Smooth muscle cell (in vitro differentiated cells): ENCODE measurements at regions not wholly inside any gene's neighbourhood (a gene's known extent, or its start where the extent isn't known, plus 50 kb on each side); places are given as distances from the start of the nearest gene placed in this dataset.
"Not testable (repeated sequence)": the region's sequence is repeated elsewhere in the genome, so short reads cannot be mapped to it uniquely, and the experiment has no call there.

Experiments
- DNase-seq: peaks from one replicate; lab custom pipeline; 2025; ENCODE audit not compliant: unreplicated experiment; lab: John Stamatoyannopoulos, UW
- H2AFZ ChIP-seq: fragments of 200-600 bp; sonication (generic); 2 replicates; pipeline ENCODE4 v1.6.0; 2016; ENCODE audit warnings: antibody characterized with exemption, low read depth, mild to moderate bottlenecking
- H3F3A ChIP-seq: fragments of 200-600 bp; sonication (generic); 2 replicates; pipeline ENCODE4 v1.6.0; 2017; ENCODE audit warnings: antibody characterized with exemption, low read depth
- H3K27ac ChIP-seq: fragments of 200-600 bp; sonication (generic); 2 replicates; pipeline ENCODE4 v1.5.1; 2016; ENCODE audit warnings: low read depth, mild to moderate bottlenecking
- H3K27me3 ChIP-seq: fragments of 200-600 bp; sonication (generic); 2 replicates; pipeline ENCODE4 v1.6.1; 2016; ENCODE audit warnings: low read depth, mild to moderate bottlenecking
- H3K36me3 ChIP-seq: fragments of 200-600 bp; sonication (generic); 2 replicates; pipeline ENCODE4 v1.5.1; 2016; ENCODE audit warnings: low read depth
- H3K4me1 ChIP-seq: fragments of 200-600 bp; sonication (generic); 2 replicates; pipeline ENCODE4 v1.5.1; 2016; ENCODE audit warnings: low read depth
- H3K4me2 ChIP-seq: fragments of 200-600 bp; sonication (generic); 2 replicates; pipeline ENCODE4 v1.6.0; 2016; ENCODE audit warnings: mild to moderate bottlenecking
- H3K4me3 ChIP-seq: fragments of 200-600 bp; sonication (generic); 2 replicates; pipeline ENCODE4 v1.5.1; 2016; ENCODE audit warnings: mild to moderate bottlenecking
- H3K79me2 ChIP-seq: fragments of 200-600 bp; sonication (generic); 2 replicates; pipeline ENCODE4 v1.6.0; 2016; ENCODE audit warnings: low read depth, mild to moderate bottlenecking
- H3K9ac ChIP-seq: fragments of 200-600 bp; sonication (generic); 2 replicates; pipeline ENCODE4 v1.6.0; 2016; ENCODE audit warnings: low read depth
- H3K9me3 ChIP-seq: fragments of 200-600 bp; sonication (generic); replicated peaks from 2 replicates; pipeline ENCODE4 v1.5.1; 2016; ENCODE audit warnings: low read depth
- H4K20me1 ChIP-seq: fragments of 200-600 bp; sonication (generic); 2 replicates; pipeline ENCODE4 v1.6.0; 2016; ENCODE audit warnings: low read depth
- WGBS: methylation state at CpG from one replicate; pipeline ENCODE4 v1.1.7; 2016; ENCODE audit warnings: low lambda C conversion rate; 5-methylcytosine and 5-hydroxymethylcytosine counted together
- TF ChIP-seq, protein P1 (sequence below): fragments of 200-600 bp; sonication (generic); IDR thresholded peaks from 2 replicates; pipeline ENCODE4 v1.5.1; 2017; ENCODE audit warnings: borderline replicate concordance, mild to moderate bottlenecking, antibody characterized with exemption; ENCODE audit not compliant: insufficient read depth, poor library complexity, severe bottlenecking

DNA sequence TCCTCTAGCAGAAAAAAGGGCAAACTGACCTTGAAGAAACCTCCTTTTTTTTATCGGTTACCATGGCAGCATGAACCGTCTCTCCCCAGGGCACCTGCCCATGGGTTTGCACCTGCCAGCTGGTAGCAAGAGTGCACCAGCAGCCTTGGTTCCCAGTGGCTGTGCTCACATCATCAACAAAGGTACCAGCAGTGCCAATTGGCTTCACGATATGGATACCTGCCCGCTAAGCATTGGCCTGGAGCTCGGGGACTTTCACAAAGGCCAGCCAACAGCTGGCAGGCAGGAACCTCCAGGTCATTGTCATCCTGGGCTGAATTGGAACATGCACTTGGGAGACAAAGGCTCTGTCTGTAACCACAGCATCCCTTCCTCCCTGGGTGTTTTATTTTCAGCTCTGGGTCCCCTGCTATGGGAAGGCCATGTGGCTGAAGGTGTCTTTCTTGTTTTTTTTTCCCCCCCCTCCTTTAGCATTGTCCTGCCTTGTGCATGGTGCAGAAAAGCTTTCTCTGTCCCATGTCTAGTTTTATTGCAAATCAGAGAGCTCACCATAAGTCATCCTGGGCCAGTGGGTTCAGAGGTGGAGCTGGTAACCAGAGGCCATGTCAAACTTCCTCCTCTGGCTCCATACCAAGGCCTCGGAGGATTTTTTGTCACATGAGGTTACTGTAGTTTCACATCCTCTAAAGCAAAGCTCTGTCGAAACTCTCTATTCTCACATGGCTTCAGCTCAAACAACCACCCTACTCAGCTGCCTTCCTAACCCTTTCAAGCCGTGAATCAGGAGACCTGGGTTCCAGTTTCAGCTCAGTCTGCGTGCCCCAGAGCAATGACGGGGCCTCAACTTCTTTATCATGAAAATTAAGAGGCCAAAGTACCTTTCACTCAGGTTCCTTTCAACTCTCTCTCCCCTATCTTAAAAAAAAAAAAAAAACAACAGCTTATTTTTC is 145.5 kb upstream of the MAP3K1 start:
- Histone ChIP-seq H2AFZ (peak overlapping the region; percentile 31), H3K9ac (no peak overlapping the region), H3K36me3 (no peaks in the 10 kb centered on the region), H4K20me1 (no peaks in the 10 kb centered on the region), H3K4me3 (no peak overlapping the region), H3K79me2 (no peaks in the 10 kb centered on the region), H3K9me3 (no peaks in the 10 kb centered on the region), H3K27me3 (no peaks in the 10 kb centered on the region), H3K27ac (no peak overlapping the region), H3K4me2 (no peak overlapping the region), H3F3A (no peaks in the 10 kb centered on the region), H3K4me1 (no peaks in the 10 kb centered on the region)
- TF ChIP-seq, protein P1, sequence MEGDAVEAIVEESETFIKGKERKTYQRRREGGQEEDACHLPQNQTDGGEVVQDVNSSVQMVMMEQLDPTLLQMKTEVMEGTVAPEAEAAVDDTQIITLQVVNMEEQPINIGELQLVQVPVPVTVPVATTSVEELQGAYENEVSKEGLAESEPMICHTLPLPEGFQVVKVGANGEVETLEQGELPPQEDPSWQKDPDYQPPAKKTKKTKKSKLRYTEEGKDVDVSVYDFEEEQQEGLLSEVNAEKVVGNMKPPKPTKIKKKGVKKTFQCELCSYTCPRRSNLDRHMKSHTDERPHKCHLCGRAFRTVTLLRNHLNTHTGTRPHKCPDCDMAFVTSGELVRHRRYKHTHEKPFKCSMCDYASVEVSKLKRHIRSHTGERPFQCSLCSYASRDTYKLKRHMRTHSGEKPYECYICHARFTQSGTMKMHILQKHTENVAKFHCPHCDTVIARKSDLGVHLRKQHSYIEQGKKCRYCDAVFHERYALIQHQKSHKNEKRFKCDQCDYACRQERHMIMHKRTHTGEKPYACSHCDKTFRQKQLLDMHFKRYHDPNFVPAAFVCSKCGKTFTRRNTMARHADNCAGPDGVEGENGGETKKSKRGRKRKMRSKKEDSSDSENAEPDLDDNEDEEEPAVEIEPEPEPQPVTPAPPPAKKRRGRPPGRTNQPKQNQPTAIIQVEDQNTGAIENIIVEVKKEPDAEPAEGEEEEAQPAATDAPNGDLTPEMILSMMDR: no peak
- DNase-seq: no peak
- WGBS: 72% methylated on average over 10 of the region's 10 CpGs

DNA sequence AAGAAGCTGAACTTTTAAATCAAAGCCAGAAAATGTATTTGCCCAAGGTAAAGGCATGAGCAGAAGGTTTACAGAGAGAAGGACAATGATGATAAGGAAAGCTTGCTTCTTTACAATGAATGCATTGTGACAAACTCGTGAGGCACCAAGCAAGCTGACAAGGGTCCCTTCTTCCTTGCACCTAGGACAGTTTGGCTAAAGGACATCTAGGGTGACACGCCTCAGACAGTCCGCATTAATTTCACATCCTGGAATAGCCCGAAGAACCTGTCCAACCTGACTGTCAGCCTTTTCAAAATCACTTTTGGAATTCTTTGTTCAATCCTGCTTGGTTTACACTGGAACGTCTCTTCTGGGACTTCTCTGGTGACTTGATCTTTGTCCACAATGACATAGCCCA is 146.4 kb upstream of the MAP3K1 start:
- no peaks in the 10 kb centered on the region for H3K4me1 ChIP-seq
- H3F3A ChIP-seq: no peaks in the 10 kb centered on the region
- H3K27me3 ChIP-seq: no peaks in the 10 kb centered on the region
- DNase-seq: no peak
- 53% methylated on average over 5 of the region's 5 CpGs for WGBS
- H3K36me3 ChIP-seq: no peaks in the 10 kb centered on the region
- TF ChIP-seq, protein P1: no peak
- H3K27ac ChIP-seq: no peak overlapping the region
- no peaks in the 10 kb centered on the region for H4K20me1 ChIP-seq
- H3K9me3 ChIP-seq: no peaks in the 10 kb centered on the region
- H3K9ac ChIP-seq: no peak overlapping the region
- H3K4me3 ChIP-seq: no peak overlapping the region
- H3K79me2 ChIP-seq: no peaks in the 10 kb centered on the region
- no peak overlapping the region for H3K4me2 ChIP-seq
- H2AFZ ChIP-seq: no peak overlapping the region

DNA sequence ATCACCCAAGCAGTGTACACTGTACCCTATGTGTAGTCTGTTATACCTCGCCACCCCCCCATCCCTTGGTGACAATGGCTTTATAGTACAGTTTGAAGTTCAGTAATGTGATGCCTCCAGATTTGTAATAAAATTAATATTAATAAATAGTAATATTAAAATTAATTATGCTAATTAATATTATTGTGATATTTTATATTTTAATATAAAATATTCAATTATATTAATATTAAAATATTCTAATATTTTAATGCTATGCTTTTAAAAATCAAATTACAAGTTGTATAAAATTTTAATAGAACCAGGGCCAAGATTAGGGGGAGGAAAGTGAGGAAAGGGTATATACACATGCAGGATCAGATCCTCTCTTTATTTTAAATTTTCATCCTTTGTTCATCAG is 147.7 kb upstream of the MAP3K1 start:
- H3K36me3 ChIP-seq: no peaks in the 10 kb centered on the region
- no peaks in the 10 kb centered on the region for H3F3A ChIP-seq
- 89% methylated on average over 1 of the region's 1 CpG for WGBS
- H3K4me3 ChIP-seq: no peak overlapping the region
- no peaks in the 10 kb centered on the region for H3K27me3 ChIP-seq
- H3K9me3 ChIP-seq: no peaks in the 10 kb centered on the region
- H2AFZ ChIP-seq: no peak overlapping the region
- no peak for DNase-seq
- no peaks in the 10 kb centered on the region for H3K79me2 ChIP-seq
- no peaks in the 10 kb centered on the region for H3K4me1 ChIP-seq
- H3K4me2 ChIP-seq: no peak overlapping the region
- TF ChIP-seq, protein P1: no peak
- no peak overlapping the region for H3K27ac ChIP-seq
- H4K20me1 ChIP-seq: no peaks in the 10 kb centered on the region
- no peak overlapping the region for H3K9ac ChIP-seq

DNA sequence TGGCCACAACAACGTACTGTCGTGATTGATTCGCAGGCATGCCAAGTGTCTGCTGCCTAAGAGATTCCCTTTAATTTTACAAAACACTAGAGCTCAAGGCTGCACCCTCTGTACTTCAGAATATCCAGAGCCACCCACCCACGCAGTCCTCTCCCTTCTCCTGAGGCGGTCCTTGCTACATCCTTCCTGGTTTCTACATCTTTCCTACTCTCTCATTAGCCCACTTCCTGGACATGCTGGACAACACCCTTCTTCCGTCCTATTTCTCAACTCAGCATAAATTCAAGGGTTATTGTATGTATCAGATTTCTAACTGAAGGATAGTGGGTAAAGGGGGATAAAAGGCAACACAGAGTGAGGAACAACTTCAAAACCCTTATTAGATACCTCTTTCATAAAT is 148.4 kb upstream of the MAP3K1 start:
- no peaks in the 10 kb centered on the region for H3K9me3 ChIP-seq
- H3F3A ChIP-seq: no peaks in the 10 kb centered on the region
- H3K27ac ChIP-seq: no peak overlapping the region
- H3K79me2 ChIP-seq: no peaks in the 10 kb centered on the region
- H2AFZ ChIP-seq: no peak overlapping the region
- H3K9ac ChIP-seq: no peak overlapping the region
- no peak overlapping the region for H3K4me3 ChIP-seq
- WGBS: 99% methylated on average over 6 of the region's 6 CpGs
- H3K4me1 ChIP-seq: no peaks in the 10 kb centered on the region
- no peak for DNase-seq
- no peaks in the 10 kb centered on the region for H3K27me3 ChIP-seq
- no peaks in the 10 kb centered on the region for H3K36me3 ChIP-seq
- H4K20me1 ChIP-seq: no peaks in the 10 kb centered on the region
- TF ChIP-seq, protein P1: no peak
- H3K4me2 ChIP-seq: no peak overlapping the region

DNA sequence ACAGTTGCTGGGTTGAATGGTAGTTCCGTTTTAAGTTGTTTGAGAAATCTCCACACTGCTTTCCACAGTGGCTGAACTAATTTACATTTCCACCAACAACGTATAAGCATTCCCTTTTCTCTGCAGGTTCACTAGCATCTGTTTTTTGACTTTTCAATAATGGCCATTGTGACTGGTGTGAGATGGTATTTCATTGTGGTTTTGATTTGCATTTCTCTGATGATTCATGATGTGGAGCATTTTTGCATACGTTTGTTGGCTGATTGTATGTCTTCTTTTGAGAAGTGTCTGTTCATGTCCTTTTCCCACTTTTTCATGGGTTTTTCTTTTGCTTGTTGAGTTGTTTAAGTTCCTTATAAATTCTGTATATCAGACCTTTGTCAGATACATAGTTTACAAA is 150.2 kb upstream of the MAP3K1 start:
- not testable (repeated sequence) for H3K9ac ChIP-seq, H3K36me3 ChIP-seq, H3K79me2 ChIP-seq, H3K4me2 ChIP-seq, H4K20me1 ChIP-seq, H3F3A ChIP-seq, H3K27ac ChIP-seq, DNase-seq, H2AFZ ChIP-seq, H3K4me1 ChIP-seq, H3K4me3 ChIP-seq, H3K27me3 ChIP-seq, H3K9me3 ChIP-seq
- 52% methylated on average over 3 of the region's 3 CpGs for WGBS
